Gastroesophageal sphincter (tissue), 3 donors: ENCODE measurements at regions not wholly inside any gene's neighbourhood (a gene's known extent, or its start where the extent isn't known, plus 50 kb on each side); places are given as distances from the start of the nearest gene placed in this dataset.

Experiments
- EP300 ChIP-seq: sonication (generic); formaldehyde crosslinking; IDR thresholded peaks from one replicate; pipeline ENCODE4 v1.6.1; 2017; ENCODE audit warnings: antibody characterized with exemption, mild to moderate bottlenecking
- POLR2A ChIP-seq, 2 donors: fragments of 450-650 bp; IDR thresholded peaks; one replicate each; pipeline ENCODE4 v1.6.1; 2017; ENCODE audit warnings: antibody characterized with exemption in 2 of 2, mild to moderate bottlenecking in 2 of 2, moderate library complexity in 1 of 2
- POLR2AphosphoS5 ChIP-seq: sonication (generic); formaldehyde crosslinking; IDR thresholded peaks from one replicate; pipeline ENCODE4 v1.6.1; 2017; ENCODE audit warnings: antibody characterized with exemption
- TF ChIP-seq, protein P1 (sequence below), 4 experiments: fragments of 200-600 bp in 2 of 4; fragments of 450-650 bp in 2 of 4; sonication (generic) in 1 of 4; IDR thresholded peaks; one replicate each; pipeline ENCODE4 v1.5.1; 2017 to 2019; ENCODE audit warnings: antibody characterized with exemption in 4 of 4, mild to moderate bottlenecking in 2 of 4, moderate library complexity in 2 of 4

DNA sequence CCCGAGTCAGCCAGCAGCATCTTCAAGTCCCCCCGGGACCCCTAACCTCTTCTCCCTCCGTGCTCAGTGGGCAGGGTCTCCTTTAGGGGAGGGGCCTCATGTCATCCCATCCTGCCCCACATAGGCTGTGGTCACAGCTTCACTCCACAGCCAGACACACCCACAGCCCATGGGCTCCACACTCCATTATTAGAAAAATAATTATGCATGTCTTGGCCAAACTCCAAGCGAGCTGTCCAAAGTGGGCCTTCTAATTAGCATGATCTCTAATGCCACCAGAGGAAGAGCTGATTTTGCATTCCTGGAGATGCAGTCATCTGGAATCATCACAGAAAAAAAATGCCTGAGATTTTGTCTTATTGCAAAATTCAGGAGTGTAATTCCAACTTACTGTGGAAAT is 418.2 kb downstream of the IRX2 start:
- TF ChIP-seq, protein P1, sequence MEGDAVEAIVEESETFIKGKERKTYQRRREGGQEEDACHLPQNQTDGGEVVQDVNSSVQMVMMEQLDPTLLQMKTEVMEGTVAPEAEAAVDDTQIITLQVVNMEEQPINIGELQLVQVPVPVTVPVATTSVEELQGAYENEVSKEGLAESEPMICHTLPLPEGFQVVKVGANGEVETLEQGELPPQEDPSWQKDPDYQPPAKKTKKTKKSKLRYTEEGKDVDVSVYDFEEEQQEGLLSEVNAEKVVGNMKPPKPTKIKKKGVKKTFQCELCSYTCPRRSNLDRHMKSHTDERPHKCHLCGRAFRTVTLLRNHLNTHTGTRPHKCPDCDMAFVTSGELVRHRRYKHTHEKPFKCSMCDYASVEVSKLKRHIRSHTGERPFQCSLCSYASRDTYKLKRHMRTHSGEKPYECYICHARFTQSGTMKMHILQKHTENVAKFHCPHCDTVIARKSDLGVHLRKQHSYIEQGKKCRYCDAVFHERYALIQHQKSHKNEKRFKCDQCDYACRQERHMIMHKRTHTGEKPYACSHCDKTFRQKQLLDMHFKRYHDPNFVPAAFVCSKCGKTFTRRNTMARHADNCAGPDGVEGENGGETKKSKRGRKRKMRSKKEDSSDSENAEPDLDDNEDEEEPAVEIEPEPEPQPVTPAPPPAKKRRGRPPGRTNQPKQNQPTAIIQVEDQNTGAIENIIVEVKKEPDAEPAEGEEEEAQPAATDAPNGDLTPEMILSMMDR (IDR thresholded peaks at IDR 0.05): no peak
- TF ChIP-seq POLR2AphosphoS5 (no peak), POLR2A (IDR thresholded peaks at IDR 0.05) (no peak), EP300 (no peak)
